ENCODE measurements at regions not wholly inside any gene's neighbourhood (a gene's known extent, or its start where the extent isn't known, plus 50 kb on each side); places are given as distances from the start of the nearest gene placed in this dataset.

GRCh38 chr9:135223831-135224230, 136.4 kb downstream of the OLFM1 start:
- Histone ChIP-seq H3K27ac (no peak overlapping the region), H3K4me1 (no peaks in the 10 kb centered on the region), H3K27me3 (no peaks in the 10 kb centered on the region), H3K9me3 (no peaks in the 10 kb centered on the region), H3K4me3 (no peak overlapping the region), H3K36me3 (ENCODE audit: low read depth, missing control alignments) (no peaks in the 10 kb centered on the region)
- DNase-seq, result no peak
- TF ChIP-seq POLR2A (IDR thresholded peaks at IDR 0.05), result no peak
- TF ChIP-seq, protein P1, sequence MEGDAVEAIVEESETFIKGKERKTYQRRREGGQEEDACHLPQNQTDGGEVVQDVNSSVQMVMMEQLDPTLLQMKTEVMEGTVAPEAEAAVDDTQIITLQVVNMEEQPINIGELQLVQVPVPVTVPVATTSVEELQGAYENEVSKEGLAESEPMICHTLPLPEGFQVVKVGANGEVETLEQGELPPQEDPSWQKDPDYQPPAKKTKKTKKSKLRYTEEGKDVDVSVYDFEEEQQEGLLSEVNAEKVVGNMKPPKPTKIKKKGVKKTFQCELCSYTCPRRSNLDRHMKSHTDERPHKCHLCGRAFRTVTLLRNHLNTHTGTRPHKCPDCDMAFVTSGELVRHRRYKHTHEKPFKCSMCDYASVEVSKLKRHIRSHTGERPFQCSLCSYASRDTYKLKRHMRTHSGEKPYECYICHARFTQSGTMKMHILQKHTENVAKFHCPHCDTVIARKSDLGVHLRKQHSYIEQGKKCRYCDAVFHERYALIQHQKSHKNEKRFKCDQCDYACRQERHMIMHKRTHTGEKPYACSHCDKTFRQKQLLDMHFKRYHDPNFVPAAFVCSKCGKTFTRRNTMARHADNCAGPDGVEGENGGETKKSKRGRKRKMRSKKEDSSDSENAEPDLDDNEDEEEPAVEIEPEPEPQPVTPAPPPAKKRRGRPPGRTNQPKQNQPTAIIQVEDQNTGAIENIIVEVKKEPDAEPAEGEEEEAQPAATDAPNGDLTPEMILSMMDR (IDR thresholded peaks at IDR 0.05), result no peak
- WGBS, 2 donors, result 84 to 94% methylated on average over 3 to 9 of the region's 11 CpGs
- intact Hi-C loops (cut with DNase I; ENCODE audit: low total_unique reads), result no loop called here

DNA sequence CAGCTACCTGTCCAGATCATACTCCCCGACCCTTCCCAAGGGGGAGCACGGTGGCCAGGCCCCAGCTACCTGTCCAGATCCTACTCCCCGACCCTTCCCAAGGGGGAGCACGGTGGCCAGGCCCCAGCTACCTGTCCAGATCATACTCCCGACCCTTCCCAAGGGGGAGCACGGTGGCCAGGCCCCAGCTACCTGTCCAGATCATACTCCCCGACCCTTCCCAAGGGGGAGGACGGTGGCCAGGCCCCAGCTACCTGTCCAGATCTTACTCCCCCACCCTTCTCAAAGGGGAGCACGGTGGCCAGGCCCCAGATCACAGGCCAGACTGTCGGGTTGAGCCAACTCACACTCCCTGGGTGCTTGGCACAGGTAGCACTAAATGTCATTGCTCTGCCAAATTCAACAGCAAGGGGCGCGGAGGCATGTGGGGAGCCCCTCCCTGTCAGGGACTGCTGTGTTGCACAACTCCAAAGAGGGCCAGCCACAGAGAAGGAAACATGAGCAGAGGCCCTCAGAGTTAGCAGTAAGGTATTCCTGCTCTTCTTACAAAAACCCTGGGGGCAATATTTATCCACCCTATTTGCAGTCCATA, 136.9 kb downstream of the OLFM1 start:
- intact Hi-C loops (cut with DNase I; ENCODE audit: low total_unique reads), result no loop called here
- 91 to 95% methylated on average over 6 to 12 of the region's 12 CpGs for WGBS, 2 donors
- H3K27me3 ChIP-seq, result no peaks in the 10 kb centered on the region

GRCh38 chr9:135224921-135225541, 137.6 kb downstream of the OLFM1 start:
- no peaks in the 10 kb centered on the region for H3K4me1 ChIP-seq
- no peaks in the 10 kb centered on the region for H3K9me3 ChIP-seq
- no peaks in the 10 kb centered on the region for H3K27me3 ChIP-seq
- H3K27ac ChIP-seq, result no peak overlapping the region
- H3K36me3 ChIP-seq (ENCODE audit: low read depth, missing control alignments), result no peaks in the 10 kb centered on the region
- 70 to 73% methylated on average over 21 to 23 of the region's 23 CpGs for WGBS, 2 donors
- TF ChIP-seq, protein P1 (IDR thresholded peaks at IDR 0.05), result no peak
- TF ChIP-seq POLR2A (IDR thresholded peaks at IDR 0.05), result no peak
- DNase-seq, result no peak
- intact Hi-C loops (cut with DNase I; ENCODE audit: low total_unique reads), result no loop called here
- no peak overlapping the region for H3K4me3 ChIP-seq

More for the DNA sequence above, 136.9 kb downstream of the OLFM1 start:
- DNase-seq, result no peak
- H3K36me3 ChIP-seq (ENCODE audit: low read depth, missing control alignments), result no peaks in the 10 kb centered on the region
- H3K4me1 ChIP-seq, result no peaks in the 10 kb centered on the region
- H3K9me3 ChIP-seq, result no peaks in the 10 kb centered on the region
- no peak overlapping the region for H3K4me3 ChIP-seq
- H3K27ac ChIP-seq, result no peak overlapping the region
- TF ChIP-seq, protein P1 (IDR thresholded peaks at IDR 0.05), result no peak
- TF ChIP-seq POLR2A (IDR thresholded peaks at IDR 0.05), result no peak

GRCh38 chr9:135225619-135226228, 138.3 kb downstream of the OLFM1 start:
- Histone ChIP-seq H3K4me1 (no peaks in the 10 kb centered on the region), H3K27me3 (no peaks in the 10 kb centered on the region), H3K4me3 (no peak overlapping the region), H3K9me3 (no peaks in the 10 kb centered on the region), H3K36me3 (ENCODE audit: low read depth, missing control alignments) (no peaks in the 10 kb centered on the region), H3K27ac (no peak overlapping the region)
- TF ChIP-seq, protein P1 (IDR thresholded peaks at IDR 0.05), result no peak
- TF ChIP-seq POLR2A (IDR thresholded peaks at IDR 0.05), result no peak
- intact Hi-C loops (cut with DNase I; ENCODE audit: low total_unique reads), result no loop called here
- 60 to 80% methylated on average over 10 to 11 of the region's 11 CpGs for WGBS, 2 donors
- DNase-seq, result no peak
